ENCODE measurements at regions not wholly inside any gene's neighbourhood (a gene's known extent, or its start where the extent isn't known, plus 50 kb on each side); places are given as distances from the start of the nearest gene placed in this dataset.

- H3K27me3 ChIP-seq (ENCODE audit: control insufficient read depth, insufficient read depth, low read length), result no peaks in the 10 kb centered on the region
- no peak overlapping the region for H3K23ac ChIP-seq (ENCODE audit: low read depth, low read length)
- ATAC-seq (ENCODE audit: low read depth), result no peak
- POLR2A ChIA-PET (ENCODE audit: unreplicated experiment), result no interaction called here
- no peak overlapping the region for H3K4me2 ChIP-seq (ENCODE audit: low read depth, low read length)
- CTCF ChIA-PET, result no interaction called here
- BruUV-seq (replicated peaks), result no TSS peak
- no peak for DNase-seq
- H3K4ac ChIP-seq (ENCODE audit: low read depth, low read length), result no peak overlapping the region
- H3K4me1 ChIP-seq (ENCODE audit: control insufficient read depth, insufficient read depth, low read length), result no peaks in the 10 kb centered on the region
- H3K9ac ChIP-seq (ENCODE audit: low read depth, low read length), result no peak overlapping the region
- H3K18ac ChIP-seq (ENCODE audit: low read depth, low read length), result no peak overlapping the region
- H2AFZ ChIP-seq (replicated peaks; ENCODE audit: low read length, poor library complexity), result no peak overlapping the region
- H3K14ac ChIP-seq (replicated peaks; ENCODE audit: low read depth, low read length), result no peak overlapping the region
- H2AK9ac ChIP-seq (replicated peaks; ENCODE audit: low read depth, low read length, poor library complexity), result no peak overlapping the region
- no peak for TF ChIP-seq RCOR1 (IDR thresholded peaks at IDR 0.05; ENCODE audit: insufficient replicate concordance, low read length)
- no peak for TF ChIP-seq CEBPB (IDR thresholded peaks at IDR 0.05; ENCODE audit: low read depth, low read length)
- TF ChIP-seq CTCF (conservative IDR thresholded peaks at IDR 0.05; ENCODE audit: low read depth, low read length), result no peak
- TF ChIP-seq FOS (IDR thresholded peaks at IDR 0.05; ENCODE audit: low read depth, low read length), result no peak
- TF ChIP-seq RAD21 (IDR thresholded peaks at IDR 0.05; ENCODE audit: low read length), result no peak
- no peak for TF ChIP-seq SMC3 (IDR thresholded peaks at IDR 0.05; ENCODE audit: low read depth, low read length)
- TF ChIP-seq POLR2A (IDR thresholded peaks at IDR 0.05; ENCODE audit: low read depth, low read length), result no peak
- no peak for TF ChIP-seq ELK1 (IDR thresholded peaks at IDR 0.05; ENCODE audit: borderline replicate concordance, low read depth, low read length)
- TF ChIP-seq NFE2L2 (IDR thresholded peaks at IDR 0.05; ENCODE audit: low read depth, low read length), result no peak
- TF ChIP-seq USF2 (IDR thresholded peaks at IDR 0.05; ENCODE audit: low read depth, low read length), result no peak
- no peak for TF ChIP-seq BHLHE40 (IDR thresholded peaks at IDR 0.05; ENCODE audit: low read depth, low read length)
- TF ChIP-seq CHD1 (IDR thresholded peaks at IDR 0.05; ENCODE audit: low read depth, low read length), result no peak
- TF ChIP-seq MXI1 (IDR thresholded peaks at IDR 0.05; ENCODE audit: borderline replicate concordance, low read depth, low read length), result no peak
- no peak for TF ChIP-seq RFX5 (IDR thresholded peaks at IDR 0.05; ENCODE audit: low read depth, low read length)
- TF ChIP-seq MAFK (IDR thresholded peaks at IDR 0.05; ENCODE audit: low read depth, low read length), result no peak
- TF ChIP-seq MAZ (IDR thresholded peaks at IDR 0.05; ENCODE audit: borderline replicate concordance, low read depth, low read length), result no peak
- H3K36me3 ChIP-seq (ENCODE audit: control insufficient read depth, insufficient read depth, low read length), result no peaks in the 10 kb centered on the region
- no peak overlapping the region for H2AK5ac ChIP-seq (ENCODE audit: low read depth, low read length)
- no peak overlapping the region for H2BK20ac ChIP-seq (ENCODE audit: low read depth, low read length)
- H3K27ac ChIP-seq (ENCODE audit: insufficient read depth, low read length), result no peak overlapping the region
- H3K4me3 ChIP-seq (ENCODE audit: insufficient read depth, low read depth, low read length), result no peak overlapping the region
- H3K9me1 ChIP-seq (ENCODE audit: insufficient read depth, low read length), result no peaks in the 10 kb centered on the region
- no peaks in the 10 kb centered on the region for H4K20me1 ChIP-seq (ENCODE audit: insufficient read depth, low read length)
- H4K5ac ChIP-seq (ENCODE audit: low read depth, low read length), result no peak overlapping the region
- dilution Hi-C loops (cut with HindIII; ENCODE audit: low sequenced_read_pairs, unreplicated experiment), result no loop called here
- H4K91ac ChIP-seq (ENCODE audit: insufficient read depth, low read depth, low read length), result no peak overlapping the region
- no CpG with 5 or more reads among the region's 5 CpGs for WGBS, 2 experiments (ENCODE audit: extremely low coverage in 2 of 2, insufficient read length in 1 of 2)
- intact Hi-C loops (cut with micrococcal nuclease), result no loop called here
- H3K56ac ChIP-seq (ENCODE audit: extremely low read depth, insufficient read depth, low read length), result no peak overlapping the region
- no peaks in the 10 kb centered on the region for H3K79me1 ChIP-seq (ENCODE audit: low read depth in 1 of 2, low read length in 2 of 2)
- H2BK5ac ChIP-seq (ENCODE audit: low read depth, low read length, poor library complexity, severe bottlenecking), result no peak overlapping the region
- no peak overlapping the region for H2BK120ac ChIP-seq (ENCODE audit: low read depth, low read length)
- no peak overlapping the region for H2BK15ac ChIP-seq (ENCODE audit: low read depth, low read length)
- no peak overlapping the region for H4K8ac ChIP-seq (ENCODE audit: low read depth in 2 of 2, low read length in 2 of 2)
- H3K9me3 ChIP-seq (ENCODE audit: control insufficient read depth, insufficient read depth, low read length), result peaks cover 7% of the 10 kb centered on the region
- in situ Hi-C loops (cut with MboI; ENCODE audit: low sequenced_read_pairs), result no loop called here
These were observed 218.9 kb downstream of the HS3ST1 start for GRCh38 chr4:11209826-11210225.

Data from IMR-90 (cell line).